ENCODE measurements at regions not wholly inside any gene's neighbourhood (a gene's known extent, or its start where the extent isn't known, plus 50 kb on each side); places are given as distances from the start of the nearest gene placed in this dataset.

GRCh38 chr5:125865166-125865815, 557.9 kb upstream of the GRAMD2B start:
- TF ChIP-seq CTCF (IDR thresholded peaks at IDR 0.05) (no peak), POLR2A (IDR thresholded peaks at IDR 0.05) (no peak)
- 36 to 37% (median 36%) methylated on average over 4 of the region's 4 CpGs for WGBS, 4 donors
- Histone ChIP-seq H3K27ac (no peak overlapping the region), H3K4me3 (no peak overlapping the region), H3K9me3 (replicated peaks in 1 of 3) (no peaks in the 10 kb centered on the region), H3K27me3 (no peaks in the 10 kb centered on the region), H3K36me3 (replicated peaks in 1 of 2) (no peaks in the 10 kb centered on the region), H3K4me1 (replicated peaks in 1 of 2) (no peaks in the 10 kb centered on the region)
- intact Hi-C loops (cut with DNase I), result no loop called here
- DNase-seq, result no peak

DNA sequence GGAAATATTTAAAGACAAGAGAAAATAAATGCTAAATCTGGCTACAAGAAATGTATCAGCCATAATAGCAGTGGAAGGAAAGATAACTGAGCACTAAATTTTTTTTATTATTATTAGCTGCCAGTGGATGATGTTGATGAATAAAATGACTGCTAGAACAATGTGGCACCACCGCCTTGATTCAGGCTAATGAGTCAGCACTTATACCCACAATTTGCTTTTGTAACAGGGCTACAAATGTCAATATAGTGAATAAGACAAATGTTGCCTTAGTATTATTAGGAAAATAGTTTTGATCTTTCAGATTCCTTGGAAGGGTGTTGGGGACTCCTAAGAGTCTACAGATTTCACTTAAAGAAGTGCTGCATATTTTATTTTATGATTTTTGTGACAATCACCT, 555.2 kb upstream of the GRAMD2B start:
- H3K4me3 ChIP-seq, result no peak overlapping the region
- 83 to 91% (median 87%) methylated on average over 1 of the region's 1 CpG for WGBS, 4 donors
- H3K27me3 ChIP-seq, result no peaks in the 10 kb centered on the region
- TF ChIP-seq POLR2A (IDR thresholded peaks at IDR 0.05), result no peak
- TF ChIP-seq CTCF (IDR thresholded peaks at IDR 0.05), result no peak
- no peak overlapping the region for H3K27ac ChIP-seq
- intact Hi-C loops (cut with DNase I), result no loop called here
- no peaks in the 10 kb centered on the region for H3K4me1 ChIP-seq (replicated peaks in 1 of 2)
- H3K9me3 ChIP-seq (replicated peaks in 1 of 3), result no peaks in the 10 kb centered on the region
- no peaks in the 10 kb centered on the region for H3K36me3 ChIP-seq (replicated peaks in 1 of 2)
- DNase-seq, result no peak

DNA sequence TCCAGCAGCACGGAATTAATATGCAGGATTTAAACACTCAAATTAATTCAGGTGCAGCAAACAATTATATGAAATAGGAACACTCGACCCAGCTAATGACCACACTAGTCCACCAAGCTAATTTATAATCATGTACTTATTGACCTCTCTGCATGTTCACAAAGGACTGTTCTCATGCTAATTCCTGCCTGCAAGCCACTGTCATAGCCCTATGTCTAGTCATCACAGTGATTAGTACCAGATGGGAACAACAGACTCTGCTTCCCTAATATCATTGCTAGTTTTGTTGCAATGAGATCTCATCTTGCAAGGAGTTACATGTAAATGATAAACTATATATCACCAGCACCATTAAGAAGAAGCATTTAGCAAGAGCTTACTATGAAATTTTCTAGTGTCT, 553.0 kb upstream of the GRAMD2B start:
- Histone ChIP-seq H3K4me1 (replicated peaks in 1 of 2) (peaks cover 0 to 10% of the 10 kb centered on the region in 2 donors), H3K27ac (no peak overlapping the region), H3K36me3 (replicated peaks in 1 of 2) (no peaks in the 10 kb centered on the region), H3K9me3 (replicated peaks in 1 of 3) (no peaks in the 10 kb centered on the region), H3K4me3 (no peak overlapping the region), H3K27me3 (no peaks in the 10 kb centered on the region)
- DNase-seq, result no peak
- 40 to 58% (median 53%) methylated on average over 2 of the region's 2 CpGs for WGBS, 4 donors
- intact Hi-C loops (cut with DNase I), result no loop called here
- no peak for TF ChIP-seq CTCF (IDR thresholded peaks at IDR 0.05)
- TF ChIP-seq POLR2A (IDR thresholded peaks at IDR 0.05), result no peak

GRCh38 chr5:125874057-125874456, 549.2 kb upstream of the GRAMD2B start:
- H3K27ac ChIP-seq, result no peak overlapping the region
- H3K4me1 ChIP-seq (replicated peaks in 1 of 2), result peaks cover 0 to 10% of the 10 kb centered on the region in 2 donors
- TF ChIP-seq POLR2A (IDR thresholded peaks at IDR 0.05) (no peak), CTCF (IDR thresholded peaks at IDR 0.05) (no peak)
- intact Hi-C loops (cut with DNase I), result no loop called here
- no peaks in the 10 kb centered on the region for H3K9me3 ChIP-seq (replicated peaks in 1 of 3)
- H3K4me3 ChIP-seq, result no peak overlapping the region
- no peaks in the 10 kb centered on the region for H3K27me3 ChIP-seq
- no peak for DNase-seq
- no peaks in the 10 kb centered on the region for H3K36me3 ChIP-seq (replicated peaks in 1 of 2)
